ENCODE measurements at regions not wholly inside any gene's neighbourhood (a gene's known extent, or its start where the extent isn't known, plus 50 kb on each side); places are given as distances from the start of the nearest gene placed in this dataset.

- Histone ChIP-seq H3K9me3 (no peaks in the 10 kb centered on the region), H3K4me1 (ENCODE audit: low read depth) (peaks cover 3% of the 10 kb centered on the region), H3K4me3 (no peak overlapping the region), H3K36me3 (ENCODE audit: low read depth) (no peaks in the 10 kb centered on the region)
- DNase-seq, result no peak
- intact Hi-C loops (cut with DNase I, micrococcal nuclease), result no loop called here
- ATAC-seq, result no peak
- TF ChIP-seq CTCF (IDR thresholded peaks at IDR 0.05), result no peak
Observed at GRCh38 chr6:101212640-101213039, 180.9 kb upstream of the GRIK2 start.

- H3K4me1 ChIP-seq (ENCODE audit: low read depth), result no peaks in the 10 kb centered on the region
- peaks cover 12% of the 10 kb centered on the region for H3K9me3 ChIP-seq
- intact Hi-C loops (cut with DNase I, micrococcal nuclease), result no loop called here
- H3K36me3 ChIP-seq (ENCODE audit: low read depth), result no peaks in the 10 kb centered on the region
- H3K4me3 ChIP-seq, result no peak overlapping the region
- no peak for ATAC-seq
- no peak for TF ChIP-seq CTCF (IDR thresholded peaks at IDR 0.05)
- no peak for DNase-seq
Observed at GRCh38 chr6:101222007-101222406, 171.5 kb upstream of the GRIK2 start.

- Histone ChIP-seq H3K4me1 (ENCODE audit: low read depth) (no peaks in the 10 kb centered on the region), H3K9me3 (peaks cover 12% of the 10 kb centered on the region), H3K36me3 (ENCODE audit: low read depth) (no peaks in the 10 kb centered on the region), H3K4me3 (no peak overlapping the region)
- DNase-seq (no peak), ATAC-seq (no peak)
- TF ChIP-seq CTCF (IDR thresholded peaks at IDR 0.05), result no peak
- intact Hi-C loops (cut with DNase I, micrococcal nuclease), result no loop called here
Observed at GRCh38 chr6:101224751-101225150, 168.8 kb upstream of the GRIK2 start.

GRCh38 chr6:101226677-101227135 lies 166.8 kb upstream of the GRIK2 start:
- intact Hi-C loops (cut with DNase I, micrococcal nuclease), result no loop called here

GRCh38 chr6:101230866-101231265 lies 162.6 kb upstream of the GRIK2 start:
- no peak for TF ChIP-seq CTCF (IDR thresholded peaks at IDR 0.05)
- ATAC-seq (no peak), DNase-seq (no peak)
- Histone ChIP-seq H3K36me3 (ENCODE audit: low read depth) (no peaks in the 10 kb centered on the region), H3K4me1 (ENCODE audit: low read depth) (no peaks in the 10 kb centered on the region), H3K4me3 (no peak overlapping the region), H3K9me3 (no peaks in the 10 kb centered on the region)
- intact Hi-C loops (cut with DNase I, micrococcal nuclease), result no loop called here

More at GRCh38 chr6:101226677-101227135, 166.8 kb upstream of the GRIK2 start:
- peaks cover 12% of the 10 kb centered on the region for H3K9me3 ChIP-seq
- DNase-seq, result peak in 2 of 3 donors; percentile 21 to 36
- no peaks in the 10 kb centered on the region for H3K36me3 ChIP-seq (ENCODE audit: low read depth)
- no peaks in the 10 kb centered on the region for H3K4me1 ChIP-seq (ENCODE audit: low read depth)
- TF ChIP-seq CTCF (IDR thresholded peaks at IDR 0.05), result no peak
- no peak for ATAC-seq
- no peak overlapping the region for H3K4me3 ChIP-seq

GRCh38 chr6:101231606-101232235 lies 161.8 kb upstream of the GRIK2 start:
- H3K4me1 ChIP-seq (ENCODE audit: low read depth), result no peaks in the 10 kb centered on the region
- TF ChIP-seq CTCF (IDR thresholded peaks at IDR 0.05), result no peak
- H3K4me3 ChIP-seq, result no peak overlapping the region
- intact Hi-C loops (cut with DNase I, micrococcal nuclease), result no loop called here
- DNase-seq (no peak), ATAC-seq (no peak)
- no peaks in the 10 kb centered on the region for H3K36me3 ChIP-seq (ENCODE audit: low read depth)
- no peaks in the 10 kb centered on the region for H3K9me3 ChIP-seq

Data from mucosa of descending colon (tissue), 3 donors.